HepG2 (cell line): ENCODE measurements at regions not wholly inside any gene's neighbourhood (a gene's known extent, or its start where the extent isn't known, plus 50 kb on each side); places are given as distances from the start of the nearest gene placed in this dataset.

Source experiments
- ATAC-seq: fragments of 200-7000 bp; cut with Tn5 transposase; 3 replicates; pipeline ENCODE4 v1.9.1; 2020; ENCODE audit warnings: mild to moderate bottlenecking, moderate library complexity
- BruUV-seq: library from RNA; stranded (reverse); fragments of 400-500 nt; replicated peaks from 2 replicates; lab custom pipeline; 2021; lab: Mats Ljungman, UMichigan
- CTCF ChIA-PET: fragments of 300-600 bp; formaldehyde crosslinking; extraction: SDS; loops from one replicate; lab custom pipeline; 2021; ENCODE audit warnings: low total read pairs, inconsistent platforms, low intra/inter-chr PET ratio; lab: Yijun Ruan, JAX
- POLR2A ChIA-PET: fragments of 350-600 bp; sonication (Branson Sonifier 250); formaldehyde crosslinking; loops from one replicate; lab custom pipeline; 2020; ENCODE audit warnings: antibody characterized with exemption, inconsistent platforms; lab: Yijun Ruan, JAX
- DNase-seq: peaks from one replicate; pipeline ENCODE4 v3.0.0-alpha.2; 2015; ENCODE audit warnings: low spot score
- FAIRE-seq: peaks from 3 replicates; lab custom pipeline; 2011; peaks lifted over from hg19 to GRCh38; lab: Jason Lieb, UNC
- H2AFZ ChIP-seq: one replicate; pipeline ENCODE4 v1.6.1; 2011; ENCODE audit warnings: low read length, inconsistent platforms
- H3K27ac ChIP-seq: fragments of 300-600 bp; 3 replicates; pipeline ENCODE4 v1.8.0; 2011; ENCODE audit warnings: mixed run types, mild to moderate bottlenecking, mixed read lengths, low read length, inconsistent platforms; ENCODE audit not compliant: insufficient read depth; ENCODE audit errors: extremely low read length
- H3K27me3 ChIP-seq, 2 experiments: fragments of 200-600 bp in 1 of 2; 2 replicates in 1 of 2; 3 replicates in 1 of 2; pipeline versions ENCODE4 v1.6.0 to v1.8.0; 2011; ENCODE audit warnings: low read length in 2 of 2, mild to moderate bottlenecking in 2 of 2, moderate library complexity in 2 of 2, inconsistent platforms in 1 of 2; ENCODE audit not compliant: insufficient read depth in 2 of 2, control insufficient read depth in 1 of 2
- H3K36me3 ChIP-seq, 2 experiments: fragments of 200-600 bp in 1 of 2; replicated peaks in 1 of 2; 2 replicates in 1 of 2; 3 replicates in 1 of 2; pipeline versions ENCODE4 v1.5.1 to v1.8.0; 2011; ENCODE audit warnings: low read length in 2 of 2, inconsistent platforms in 1 of 2; ENCODE audit not compliant: insufficient read depth in 2 of 2, control insufficient read depth in 1 of 2
- H3K4me1 ChIP-seq: 2 replicates; pipeline ENCODE4 v1.5.1; 2012; ENCODE audit warnings: low read length, inconsistent platforms; ENCODE audit not compliant: insufficient read depth
- H3K4me2 ChIP-seq: 2 replicates; pipeline ENCODE4 v1.6.0; 2011; ENCODE audit warnings: low read depth, low read length, inconsistent platforms
- H3K4me3 ChIP-seq, 3 experiments: fragments of 200-600 bp in 1 of 3; sonication (generic), shearing (Covaris generic) in 1 of 3; replicated peaks in 1 of 3; 2 replicates each; pipeline ENCODE4 v1.5.1; 2011 to 2016; ENCODE audit warnings: low read length in 3 of 3, inconsistent platforms in 2 of 3, low read depth in 2 of 3, mild to moderate bottlenecking in 2 of 3, control low read depth in 1 of 3, mixed read lengths in 1 of 3; ENCODE audit not compliant: insufficient read depth in 1 of 3
- H3K79me2 ChIP-seq: one replicate; pipeline ENCODE4 v1.6.1; 2011; ENCODE audit warnings: low read length, inconsistent platforms; ENCODE audit not compliant: insufficient read depth
- H3K9ac ChIP-seq: 2 replicates; pipeline ENCODE4 v1.6.0; 2011; ENCODE audit warnings: mild to moderate bottlenecking, low read depth, low read length, inconsistent platforms; ENCODE audit not compliant: insufficient read depth
- H3K9me3 ChIP-seq: 2 replicates; pipeline ENCODE4 v1.5.1; 2012; ENCODE audit warnings: mild to moderate bottlenecking, low read length
- H4K20me1 ChIP-seq: 2 replicates; pipeline ENCODE4 v1.6.0; 2011; ENCODE audit warnings: inconsistent platforms, mild to moderate bottlenecking, low read length, moderate library complexity; ENCODE audit not compliant: insufficient read depth
- AGO2 ChIP-seq: fragments of 200-400 bp; formaldehyde crosslinking; optimal IDR thresholded peaks from 2 replicates; pipeline ENCODE3; 2017; ENCODE audit warnings: mild to moderate bottlenecking, low read depth, low read length, moderate library complexity
- HDAC6 ChIP-seq: fragments of 200-600 bp; sonication (generic); IDR thresholded peaks from 2 replicates; pipeline ENCODE4 v1.7.0; 2017; ENCODE audit warnings: mild to moderate bottlenecking, antibody characterized with exemption, low read length, low read depth
- HNRNPUL1 ChIP-seq: fragments of 200-400 bp; formaldehyde crosslinking; IDR thresholded peaks from 2 replicates; pipeline ENCODE4 v1.6.1; 2017; ENCODE audit warnings: low read depth, mild to moderate bottlenecking, low read length, moderate library complexity
- HOMEZ ChIP-seq: IDR thresholded peaks from 2 replicates; pipeline ENCODE4 v1.6.1; 2016; ENCODE audit warnings: low read depth
- NR1H2 ChIP-seq: sonication (generic); formaldehyde crosslinking; IDR thresholded peaks from 2 replicates; pipeline ENCODE4 v1.8.1; 2022; ENCODE audit warnings: low read depth, missing genetic modification reagents, borderline replicate concordance
- POLR2AphosphoS2 ChIP-seq: IDR thresholded peaks from 2 replicates; pipeline ENCODE4 v1.6.1; 2011; ENCODE audit warnings: low read depth, low read length, improper control_type of control experiment
- SSRP1 ChIP-seq: IDR thresholded peaks from 2 replicates; pipeline ENCODE4 v1.6.1; 2016; ENCODE audit warnings: control low read depth
- ZBTB1 ChIP-seq: sonication (generic); formaldehyde crosslinking; IDR thresholded peaks from 2 replicates; pipeline ENCODE4 v1.4.0; 2020; ENCODE audit warnings: missing genetic modification reagents, borderline replicate concordance
- ZFP91 ChIP-seq: sonication (generic); formaldehyde crosslinking; IDR thresholded peaks from 2 replicates; pipeline ENCODE4 v1.9.0; 2022; ENCODE audit warnings: missing genetic modification reagents, mild to moderate bottlenecking, borderline replicate concordance
- ZNF335 ChIP-seq: sonication (generic); formaldehyde crosslinking; IDR thresholded peaks from 2 replicates; pipeline ENCODE4 v1.4.0; 2020; ENCODE audit warnings: missing genetic modification reagents
- ZNF570 ChIP-seq: sonication (generic); formaldehyde crosslinking; IDR thresholded peaks from 2 replicates; pipeline ENCODE4 v1.4.0; 2020; ENCODE audit warnings: mild to moderate bottlenecking, missing genetic modification reagents, borderline replicate concordance
- ZNF788 ChIP-seq: sonication (generic); formaldehyde crosslinking; IDR thresholded peaks from 2 replicates; pipeline ENCODE4 v1.5.0; 2020; ENCODE audit warnings: mild to moderate bottlenecking, missing genetic modification reagents, borderline replicate concordance
- ZSCAN31 ChIP-seq: sonication (generic); formaldehyde crosslinking; IDR thresholded peaks from 2 replicates; pipeline ENCODE4 v1.5.0; 2020; ENCODE audit warnings: low read depth, mild to moderate bottlenecking, missing genetic modification reagents
- WGBS: methylation state at CpG from one replicate; pipeline ENCODE4 v1.1.6; 2017; ENCODE audit warnings: low lambda C conversion rate; 5-methylcytosine and 5-hydroxymethylcytosine counted together
- in situ Hi-C: cut with HindIII; loops from 2 replicates; pipeline ENCODE4 v1.10.0; 2017; ENCODE audit warnings: low pct_unique_long_range_greater_than_20kb; ENCODE audit not compliant: extremely low pct_ligation_motif_present
- intact Hi-C: fragments of 100-400 bp; cut with micrococcal nuclease; formaldehyde crosslinking; loops from one replicate; pipeline ENCODE4 v1.10.0; 2022; ENCODE audit not compliant: unreplicated experiment
- TF ChIP-seq, protein P1 (sequence below): sonication (generic); formaldehyde crosslinking; IDR thresholded peaks from 2 replicates; pipeline ENCODE4 v1.4.0; 2020; ENCODE audit warnings: mild to moderate bottlenecking, missing genetic modification reagents
- TF ChIP-seq, protein P2 (sequence below): sonication (generic); formaldehyde crosslinking; IDR thresholded peaks from 2 replicates; pipeline ENCODE4 v1.4.0; 2020; ENCODE audit warnings: missing genetic modification reagents, borderline replicate concordance
- TF ChIP-seq, protein P3 (sequence below): IDR thresholded peaks from 2 replicates; pipeline ENCODE4 v1.6.1; 2018; ENCODE audit warnings: missing genetic modification reagents, mild to moderate bottlenecking, missing compliant biosample characterization

- in situ Hi-C loops, result no loop called here
- Histone ChIP-seq H3K9ac (no peak overlapping the region), H2AFZ (no peak overlapping the region), H3K9me3 (no peaks in the 10 kb centered on the region), H3K27ac (no peak overlapping the region), H3K27me3 (peaks cover 0 to 2% of the 10 kb centered on the region in 2 experiments; a peak in 2 of 5 replicates), H3K79me2 (no peaks in the 10 kb centered on the region), H3K36me3 (no peaks in the 10 kb centered on the region), H3K4me1 (peaks cover 11% of the 10 kb centered on the region; the same call in 1 of the 2 replicates), H4K20me1 (no peaks in the 10 kb centered on the region), H3K4me3 (no peak overlapping the region), H3K4me2 (no peak overlapping the region)
- ATAC-seq (no peak), DNase-seq (no peak), FAIRE-seq (no peak)
- intact Hi-C loops, result no loop called here
- CTCF ChIA-PET, result no interaction called here
- no TSS peak for BruUV-seq
- WGBS, result 67% methylated on average over 3 of the region's 7 CpGs
- POLR2A ChIA-PET, result no interaction called here
- TF ChIP-seq, protein P1, sequence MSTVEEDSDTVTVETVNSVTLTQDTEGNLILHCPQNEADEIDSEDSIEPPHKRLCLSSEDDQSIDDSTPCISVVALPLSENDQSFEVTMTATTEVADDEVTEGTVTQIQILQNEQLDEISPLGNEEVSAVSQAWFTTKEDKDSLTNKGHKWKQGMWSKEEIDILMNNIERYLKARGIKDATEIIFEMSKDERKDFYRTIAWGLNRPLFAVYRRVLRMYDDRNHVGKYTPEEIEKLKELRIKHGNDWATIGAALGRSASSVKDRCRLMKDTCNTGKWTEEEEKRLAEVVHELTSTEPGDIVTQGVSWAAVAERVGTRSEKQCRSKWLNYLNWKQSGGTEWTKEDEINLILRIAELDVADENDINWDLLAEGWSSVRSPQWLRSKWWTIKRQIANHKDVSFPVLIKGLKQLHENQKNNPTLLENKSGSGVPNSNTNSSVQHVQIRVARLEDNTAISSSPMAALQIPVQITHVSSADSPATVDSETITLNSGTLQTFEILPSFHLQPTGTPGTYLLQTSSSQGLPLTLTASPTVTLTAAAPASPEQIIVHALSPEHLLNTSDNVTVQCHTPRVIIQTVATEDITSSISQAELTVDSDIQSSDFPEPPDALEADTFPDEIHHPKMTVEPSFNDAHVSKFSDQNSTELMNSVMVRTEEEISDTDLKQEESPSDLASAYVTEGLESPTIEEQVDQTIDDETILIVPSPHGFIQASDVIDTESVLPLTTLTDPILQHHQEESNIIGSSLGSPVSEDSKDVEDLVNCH, result no peak
- TF ChIP-seq, protein P2, sequence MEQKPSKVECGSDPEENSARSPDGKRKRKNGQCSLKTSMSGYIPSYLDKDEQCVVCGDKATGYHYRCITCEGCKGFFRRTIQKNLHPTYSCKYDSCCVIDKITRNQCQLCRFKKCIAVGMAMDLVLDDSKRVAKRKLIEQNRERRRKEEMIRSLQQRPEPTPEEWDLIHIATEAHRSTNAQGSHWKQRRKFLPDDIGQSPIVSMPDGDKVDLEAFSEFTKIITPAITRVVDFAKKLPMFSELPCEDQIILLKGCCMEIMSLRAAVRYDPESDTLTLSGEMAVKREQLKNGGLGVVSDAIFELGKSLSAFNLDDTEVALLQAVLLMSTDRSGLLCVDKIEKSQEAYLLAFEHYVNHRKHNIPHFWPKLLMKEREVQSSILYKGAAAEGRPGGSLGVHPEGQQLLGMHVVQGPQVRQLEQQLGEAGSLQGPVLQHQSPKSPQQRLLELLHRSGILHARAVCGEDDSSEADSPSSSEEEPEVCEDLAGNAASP (CRISPR knock-in tag), result no peak
- TF ChIP-seq ZSCAN31 (no peak), AGO2 (no peak), ZBTB1 (CRISPR knock-in tag) (no peak), ZFP91 (CRISPR knock-in tag) (no peak), ZNF788 (CRISPR knock-in tag) (no peak), NR1H2 (CRISPR knock-in tag) (no peak), SSRP1 (no peak), ZNF335 (CRISPR knock-in tag) (no peak), HDAC6 (no peak), POLR2AphosphoS2 (no peak), ZNF570 (no peak), HNRNPUL1 (no peak), HOMEZ (CRISPR knock-in tag) (no peak)
- TF ChIP-seq, protein P3, sequence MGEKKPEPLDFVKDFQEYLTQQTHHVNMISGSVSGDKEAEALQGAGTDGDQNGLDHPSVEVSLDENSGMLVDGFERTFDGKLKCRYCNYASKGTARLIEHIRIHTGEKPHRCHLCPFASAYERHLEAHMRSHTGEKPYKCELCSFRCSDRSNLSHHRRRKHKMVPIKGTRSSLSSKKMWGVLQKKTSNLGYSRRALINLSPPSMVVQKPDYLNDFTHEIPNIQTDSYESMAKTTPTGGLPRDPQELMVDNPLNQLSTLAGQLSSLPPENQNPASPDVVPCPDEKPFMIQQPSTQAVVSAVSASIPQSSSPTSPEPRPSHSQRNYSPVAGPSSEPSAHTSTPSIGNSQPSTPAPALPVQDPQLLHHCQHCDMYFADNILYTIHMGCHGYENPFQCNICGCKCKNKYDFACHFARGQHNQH (CRISPR knock-in tag), result no peak
These were observed 279.0 kb downstream of the BCOR start for GRCh38 chrX:39818750-39819149.
